ENCODE measurements at regions not wholly inside any gene's neighbourhood (a gene's known extent, or its start where the extent isn't known, plus 50 kb on each side); places are given as distances from the start of the nearest gene placed in this dataset.

DNA sequence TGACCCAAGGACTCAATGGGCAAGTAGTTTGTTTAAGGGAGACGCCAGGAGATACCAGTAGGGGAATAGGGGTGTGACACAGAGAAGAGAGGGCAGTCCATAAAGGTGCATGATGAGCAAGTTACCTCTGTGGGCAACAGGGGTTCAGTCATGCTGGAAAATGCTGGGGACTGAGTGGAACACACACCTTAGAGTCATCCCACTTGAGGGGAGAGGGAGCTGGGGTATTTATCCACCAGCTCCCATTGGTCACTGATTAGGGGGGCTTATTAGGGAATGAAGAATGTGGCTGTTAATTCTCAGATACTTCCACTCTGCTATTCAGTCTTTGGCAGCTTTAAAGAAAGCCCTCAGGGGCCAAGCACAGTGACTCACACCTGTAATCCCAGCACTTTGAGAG lies 67.5 kb upstream of the MRI1 start:
- TF ChIP-seq POLR2A (IDR thresholded peaks at IDR 0.05), result no peak
- TF ChIP-seq, protein P1, sequence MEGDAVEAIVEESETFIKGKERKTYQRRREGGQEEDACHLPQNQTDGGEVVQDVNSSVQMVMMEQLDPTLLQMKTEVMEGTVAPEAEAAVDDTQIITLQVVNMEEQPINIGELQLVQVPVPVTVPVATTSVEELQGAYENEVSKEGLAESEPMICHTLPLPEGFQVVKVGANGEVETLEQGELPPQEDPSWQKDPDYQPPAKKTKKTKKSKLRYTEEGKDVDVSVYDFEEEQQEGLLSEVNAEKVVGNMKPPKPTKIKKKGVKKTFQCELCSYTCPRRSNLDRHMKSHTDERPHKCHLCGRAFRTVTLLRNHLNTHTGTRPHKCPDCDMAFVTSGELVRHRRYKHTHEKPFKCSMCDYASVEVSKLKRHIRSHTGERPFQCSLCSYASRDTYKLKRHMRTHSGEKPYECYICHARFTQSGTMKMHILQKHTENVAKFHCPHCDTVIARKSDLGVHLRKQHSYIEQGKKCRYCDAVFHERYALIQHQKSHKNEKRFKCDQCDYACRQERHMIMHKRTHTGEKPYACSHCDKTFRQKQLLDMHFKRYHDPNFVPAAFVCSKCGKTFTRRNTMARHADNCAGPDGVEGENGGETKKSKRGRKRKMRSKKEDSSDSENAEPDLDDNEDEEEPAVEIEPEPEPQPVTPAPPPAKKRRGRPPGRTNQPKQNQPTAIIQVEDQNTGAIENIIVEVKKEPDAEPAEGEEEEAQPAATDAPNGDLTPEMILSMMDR (IDR thresholded peaks at IDR 0.05), result no peak
